ENCODE measurements at regions not wholly inside any gene's neighbourhood (a gene's known extent, or its start where the extent isn't known, plus 50 kb on each side); places are given as distances from the start of the nearest gene placed in this dataset.

GRCh38 chr6:9890893-9891292 is 524.0 kb downstream of the TFAP2A start:
- no peaks in the 10 kb centered on the region for H4K20me1 ChIP-seq (ENCODE audit: control insufficient read depth, insufficient read depth, insufficient read length)
- no peak overlapping the region for H3K27ac Mint-ChIP-seq
- no peak overlapping the region for H3K27ac ChIP-seq (ENCODE audit: insufficient read length, low read depth, low read length)

More at GRCh38 chr6:9890893-9891292, 524.0 kb downstream of the TFAP2A start:
- no peaks in the 10 kb centered on the region for H3K27me3 ChIP-seq (ENCODE audit: insufficient read depth, low read length)
- H3K4me2 ChIP-seq (ENCODE audit: insufficient read depth, insufficient read length, low read length): no peak overlapping the region
- no peaks in the 10 kb centered on the region for H3K4me1 ChIP-seq (ENCODE audit: insufficient read depth, low read length)
- H3K79me1 ChIP-seq (ENCODE audit: insufficient read depth, low read depth, low read length, poor library complexity, severe bottlenecking): no peaks in the 10 kb centered on the region
- no peak overlapping the region for H2AK5ac ChIP-seq (ENCODE audit: insufficient read length, low read length)
- no peaks in the 10 kb centered on the region for H3K9me3 ChIP-seq (ENCODE audit: control insufficient read depth, low read depth, low read length)
- H3T11ph ChIP-seq (ENCODE audit: low read length): no peak overlapping the region
- no peak overlapping the region for H2BK20ac ChIP-seq (ENCODE audit: low read depth, low read length, poor library complexity, severe bottlenecking)
- H3K9ac ChIP-seq (ENCODE audit: extremely low read depth, insufficient read length, low read length): no peak overlapping the region
- Mint-ChIP-seq H3K4me1 (no peaks in the 10 kb centered on the region), H3K27me3 (ENCODE audit: low read depth) (no peaks in the 10 kb centered on the region), H3K4me3 (no peak overlapping the region), H3K9me3 (peaks cover 5 to 10% of the 10 kb centered on the region in 2 experiments; a peak in 3 of 5 replicates), H3K36me3 (ENCODE audit: insufficient read depth in 1 of 3, low read depth in 3 of 3) (peaks cover 0 to 1% (median 0%) of the 10 kb centered on the region in 3 experiments; a peak in 2 of 7 replicates)
- no peak overlapping the region for H4K5ac ChIP-seq (ENCODE audit: insufficient read length, low read depth, low read length)
- no peak overlapping the region for H3K56ac ChIP-seq (ENCODE audit: insufficient read length, low read depth, low read length)
- H2BK12ac ChIP-seq (ENCODE audit: insufficient read length, low read depth, low read length): no peak overlapping the region
- no peak for DNase-seq
- no peaks in the 10 kb centered on the region for H3K23me2 ChIP-seq (ENCODE audit: insufficient read length, low read depth, low read length, poor library complexity, severe bottlenecking)
- no peak overlapping the region for H3K14ac ChIP-seq (ENCODE audit: insufficient read depth, low read length)
- no peak overlapping the region for H4K91ac ChIP-seq (ENCODE audit: insufficient read length, low read depth, low read length)
- no CpG with 5 or more reads among the region's 4 CpGs for WGBS (ENCODE audit: extremely low coverage, insufficient read length, low lambda C conversion rate)
- no peak overlapping the region for H4K8ac ChIP-seq (replicated peaks; ENCODE audit: insufficient read length, low read depth, low read length)
- no peak overlapping the region for H2BK5ac ChIP-seq (ENCODE audit: insufficient read length, low read length)
- no peak overlapping the region for H3K18ac ChIP-seq (ENCODE audit: insufficient read length, low read depth, low read length)
- H2AFZ ChIP-seq (ENCODE audit: low read length): no peak overlapping the region
- H3K4ac ChIP-seq (ENCODE audit: low read depth, low read length): no peak overlapping the region
- no peak overlapping the region for H3K23ac ChIP-seq (ENCODE audit: insufficient read length, low read depth, low read length)
- no peaks in the 10 kb centered on the region for H3K79me2 ChIP-seq (ENCODE audit: insufficient read depth, low read length)
- no peak overlapping the region for H2BK120ac ChIP-seq (ENCODE audit: low read depth, low read length, poor library complexity, severe bottlenecking)
- H2BK15ac ChIP-seq (ENCODE audit: low read depth, low read length): no peak overlapping the region
- TF ChIP-seq, protein P1, sequence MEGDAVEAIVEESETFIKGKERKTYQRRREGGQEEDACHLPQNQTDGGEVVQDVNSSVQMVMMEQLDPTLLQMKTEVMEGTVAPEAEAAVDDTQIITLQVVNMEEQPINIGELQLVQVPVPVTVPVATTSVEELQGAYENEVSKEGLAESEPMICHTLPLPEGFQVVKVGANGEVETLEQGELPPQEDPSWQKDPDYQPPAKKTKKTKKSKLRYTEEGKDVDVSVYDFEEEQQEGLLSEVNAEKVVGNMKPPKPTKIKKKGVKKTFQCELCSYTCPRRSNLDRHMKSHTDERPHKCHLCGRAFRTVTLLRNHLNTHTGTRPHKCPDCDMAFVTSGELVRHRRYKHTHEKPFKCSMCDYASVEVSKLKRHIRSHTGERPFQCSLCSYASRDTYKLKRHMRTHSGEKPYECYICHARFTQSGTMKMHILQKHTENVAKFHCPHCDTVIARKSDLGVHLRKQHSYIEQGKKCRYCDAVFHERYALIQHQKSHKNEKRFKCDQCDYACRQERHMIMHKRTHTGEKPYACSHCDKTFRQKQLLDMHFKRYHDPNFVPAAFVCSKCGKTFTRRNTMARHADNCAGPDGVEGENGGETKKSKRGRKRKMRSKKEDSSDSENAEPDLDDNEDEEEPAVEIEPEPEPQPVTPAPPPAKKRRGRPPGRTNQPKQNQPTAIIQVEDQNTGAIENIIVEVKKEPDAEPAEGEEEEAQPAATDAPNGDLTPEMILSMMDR (conservative IDR thresholded peaks at IDR 0.05): no peak

Data from H9 (cell line).